ENCODE measurements at regions not wholly inside any gene's neighbourhood (a gene's known extent, or its start where the extent isn't known, plus 50 kb on each side); places are given as distances from the start of the nearest gene placed in this dataset.

DNA sequence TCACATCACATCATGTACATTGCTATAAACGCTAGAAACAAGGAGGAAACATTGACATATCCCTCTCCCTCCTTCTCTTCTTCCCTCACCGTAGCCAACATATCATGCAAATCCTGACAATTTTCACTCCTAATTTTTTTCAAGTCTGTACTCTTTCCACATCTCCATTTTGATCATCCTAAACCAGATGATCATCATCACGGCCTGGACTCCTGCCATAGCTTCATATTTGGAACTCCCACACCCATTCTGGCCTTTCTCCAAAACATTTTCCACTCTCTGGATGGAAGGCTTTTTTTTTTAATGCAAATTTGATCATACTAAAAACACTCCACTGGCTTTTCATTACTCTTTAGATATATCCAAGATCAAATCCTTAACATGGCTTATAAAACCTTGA is 248.0 kb upstream of the CNTN3 start:
- DNase-seq: no peak

DNA sequence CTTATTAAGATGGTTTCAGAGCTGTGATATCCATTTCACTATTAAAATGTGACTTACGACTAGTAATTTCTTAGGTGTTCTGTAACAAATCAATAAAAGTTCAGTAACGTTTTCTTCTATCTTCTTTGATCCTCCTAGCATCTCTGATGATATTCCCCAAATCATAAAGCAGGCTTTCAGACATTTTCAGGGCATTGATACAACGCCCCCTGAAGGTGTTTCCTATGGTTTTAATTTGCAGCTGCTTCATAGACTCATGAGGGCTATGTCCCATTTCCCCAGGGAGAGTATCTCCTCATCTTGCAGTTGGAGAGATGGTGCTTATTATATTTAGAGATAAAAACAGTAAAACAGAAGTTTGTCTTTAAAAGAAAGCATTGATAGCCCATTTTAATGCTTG is 246.8 kb upstream of the CNTN3 start:
- Histone ChIP-seq H3K9me3 (ENCODE audit: severe bottlenecking) (no peaks in the 10 kb centered on the region), H3K27ac (no peak overlapping the region), H3K36me3 (no peaks in the 10 kb centered on the region), H3K4me3 (ENCODE audit: low read depth, low read length) (no peak overlapping the region), H3K27me3 (ENCODE audit: insufficient read depth, low read depth, severe bottlenecking) (no peaks in the 10 kb centered on the region)
- TF ChIP-seq, protein P1, sequence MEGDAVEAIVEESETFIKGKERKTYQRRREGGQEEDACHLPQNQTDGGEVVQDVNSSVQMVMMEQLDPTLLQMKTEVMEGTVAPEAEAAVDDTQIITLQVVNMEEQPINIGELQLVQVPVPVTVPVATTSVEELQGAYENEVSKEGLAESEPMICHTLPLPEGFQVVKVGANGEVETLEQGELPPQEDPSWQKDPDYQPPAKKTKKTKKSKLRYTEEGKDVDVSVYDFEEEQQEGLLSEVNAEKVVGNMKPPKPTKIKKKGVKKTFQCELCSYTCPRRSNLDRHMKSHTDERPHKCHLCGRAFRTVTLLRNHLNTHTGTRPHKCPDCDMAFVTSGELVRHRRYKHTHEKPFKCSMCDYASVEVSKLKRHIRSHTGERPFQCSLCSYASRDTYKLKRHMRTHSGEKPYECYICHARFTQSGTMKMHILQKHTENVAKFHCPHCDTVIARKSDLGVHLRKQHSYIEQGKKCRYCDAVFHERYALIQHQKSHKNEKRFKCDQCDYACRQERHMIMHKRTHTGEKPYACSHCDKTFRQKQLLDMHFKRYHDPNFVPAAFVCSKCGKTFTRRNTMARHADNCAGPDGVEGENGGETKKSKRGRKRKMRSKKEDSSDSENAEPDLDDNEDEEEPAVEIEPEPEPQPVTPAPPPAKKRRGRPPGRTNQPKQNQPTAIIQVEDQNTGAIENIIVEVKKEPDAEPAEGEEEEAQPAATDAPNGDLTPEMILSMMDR (IDR thresholded peaks at IDR 0.05; ENCODE audit: low read depth, low read length): no peak
- DNase-seq: no peak

More for the DNA sequence above, 248.0 kb upstream of the CNTN3 start:
- TF ChIP-seq, protein P1 (IDR thresholded peaks at IDR 0.05; ENCODE audit: low read depth, low read length): no peak
- no peaks in the 10 kb centered on the region for H3K36me3 ChIP-seq
- no peaks in the 10 kb centered on the region for H3K27me3 ChIP-seq (ENCODE audit: insufficient read depth, low read depth, severe bottlenecking)
- H3K27ac ChIP-seq: no peak overlapping the region
- no peak overlapping the region for H3K4me3 ChIP-seq (ENCODE audit: low read depth, low read length)
- no peaks in the 10 kb centered on the region for H3K9me3 ChIP-seq (ENCODE audit: severe bottlenecking)

GRCh38 chr3:74858086-74858485 is 243.6 kb upstream of the CNTN3 start:
- no peak overlapping the region for H3K4me3 ChIP-seq (ENCODE audit: low read depth, low read length)
- no peak overlapping the region for H3K27ac ChIP-seq
- DNase-seq: no peak
- H3K9me3 ChIP-seq (ENCODE audit: severe bottlenecking): no peaks in the 10 kb centered on the region
- TF ChIP-seq, protein P1 (IDR thresholded peaks at IDR 0.05; ENCODE audit: low read depth, low read length): no peak
- no peaks in the 10 kb centered on the region for H3K27me3 ChIP-seq (ENCODE audit: insufficient read depth, low read depth, severe bottlenecking)
- no peaks in the 10 kb centered on the region for H3K36me3 ChIP-seq

DNA sequence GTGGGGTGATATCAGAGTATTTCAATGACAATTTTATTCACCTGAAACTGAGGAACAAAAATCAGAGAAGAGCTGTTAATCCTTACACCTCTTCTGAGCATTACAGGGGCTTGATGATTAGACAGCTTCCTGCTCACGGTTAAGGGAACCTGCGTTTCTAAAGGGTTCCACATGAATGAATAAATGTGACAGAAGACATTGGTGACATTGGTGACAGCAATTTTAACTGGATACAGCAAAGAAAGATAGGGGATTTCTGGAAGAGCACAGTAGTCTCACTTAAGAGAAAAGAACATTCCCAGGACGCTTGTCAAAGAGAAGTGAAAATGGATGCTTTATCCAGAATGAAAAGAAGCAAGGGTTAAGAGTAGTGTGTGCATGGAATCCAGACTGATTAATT is 235.9 kb upstream of the CNTN3 start:
- DNase-seq: no peak
- no peaks in the 10 kb centered on the region for H3K9me3 ChIP-seq (ENCODE audit: severe bottlenecking)
- H3K36me3 ChIP-seq: no peaks in the 10 kb centered on the region
- no peak overlapping the region for H3K4me3 ChIP-seq (ENCODE audit: low read depth, low read length)
- TF ChIP-seq, protein P1 (IDR thresholded peaks at IDR 0.05; ENCODE audit: low read depth, low read length): no peak
- no peaks in the 10 kb centered on the region for H3K27me3 ChIP-seq (ENCODE audit: insufficient read depth, low read depth, severe bottlenecking)
- H3K27ac ChIP-seq: no peak overlapping the region

DNA sequence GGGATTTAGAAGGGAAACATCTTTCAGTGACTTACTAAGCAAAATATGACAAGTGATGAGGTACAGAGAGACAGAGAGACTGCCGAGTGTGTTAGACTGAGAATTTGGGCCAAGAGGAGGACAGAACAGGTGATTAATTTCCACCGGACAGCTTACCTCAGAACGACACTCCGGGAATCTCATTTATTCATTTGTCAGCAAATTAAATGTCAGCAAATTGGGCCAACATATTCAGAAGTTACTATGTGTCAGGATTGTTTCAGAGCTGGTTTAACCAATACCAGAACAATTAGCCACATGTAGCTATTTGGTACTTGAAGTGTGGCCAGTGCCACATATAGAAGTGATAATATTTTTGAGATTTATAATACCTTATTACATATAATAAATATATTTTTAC is 232.6 kb upstream of the CNTN3 start:
- no peak overlapping the region for H3K4me3 ChIP-seq (ENCODE audit: low read depth, low read length)
- TF ChIP-seq, protein P1 (IDR thresholded peaks at IDR 0.05; ENCODE audit: low read depth, low read length): no peak
- H3K27me3 ChIP-seq (ENCODE audit: insufficient read depth, low read depth, severe bottlenecking): no peaks in the 10 kb centered on the region
- H3K36me3 ChIP-seq: no peaks in the 10 kb centered on the region
- DNase-seq: no peak
- no peak overlapping the region for H3K27ac ChIP-seq
- H3K9me3 ChIP-seq (ENCODE audit: severe bottlenecking): no peaks in the 10 kb centered on the region

- Histone ChIP-seq H3K4me3 (ENCODE audit: low read depth, low read length) (no peak overlapping the region), H3K36me3 (no peaks in the 10 kb centered on the region), H3K27me3 (ENCODE audit: insufficient read depth, low read depth, severe bottlenecking) (no peaks in the 10 kb centered on the region), H3K9me3 (ENCODE audit: severe bottlenecking) (no peaks in the 10 kb centered on the region), H3K27ac (no peak overlapping the region)
- TF ChIP-seq, protein P1 (IDR thresholded peaks at IDR 0.05; ENCODE audit: low read depth, low read length): no peak
- no peak for DNase-seq
These were observed 230.6 kb upstream of the CNTN3 start for GRCh38 chr3:74845081-74845480.
